Spinal cord (tissue), 9 donors: ENCODE measurements at regions not wholly inside any gene's neighbourhood (a gene's known extent, or its start where the extent isn't known, plus 50 kb on each side); places are given as distances from the start of the nearest gene placed in this dataset.

ENCODE experiments used
- DNase-seq, 6 donors: peaks; one replicate each; pipeline versions ENCODE4 v3.0.0 to v3.0.0-alpha.2; 2013 to 2015; ENCODE audit warnings: low spot score in 6 of 6, low read depth in 4 of 6
- H3K27ac ChIP-seq: one replicate; pipeline ENCODE4 v1.5.1; 2013; ENCODE audit warnings: low read depth, low read length, control low read depth
- H3K27me3 ChIP-seq: one replicate; pipeline ENCODE4 v1.6.1; 2013; ENCODE audit warnings: low read length; ENCODE audit not compliant: control insufficient read depth, insufficient read depth
- H3K36me3 ChIP-seq: one replicate; pipeline ENCODE4 v1.6.1; 2013; ENCODE audit warnings: low read length; ENCODE audit not compliant: control insufficient read depth, insufficient read depth
- H3K4me1 ChIP-seq: one replicate; pipeline ENCODE4 v1.6.1; 2013; ENCODE audit warnings: low read length; ENCODE audit not compliant: control insufficient read depth, insufficient read depth
- H3K4me3 ChIP-seq: one replicate; pipeline ENCODE4 v1.5.1; 2013; ENCODE audit warnings: low read depth, low read length, control low read depth
- H3K9me3 ChIP-seq: one replicate; pipeline ENCODE4 v1.6.1; 2013; ENCODE audit warnings: low read length; ENCODE audit not compliant: control insufficient read depth, insufficient read depth
- WGBS: methylation state at CpG from one replicate; pipeline ENCODE4 v1.1.5; 2013; ENCODE audit warnings: missing lambda C conversion rate; ENCODE audit not compliant: insufficient coverage; 5-methylcytosine and 5-hydroxymethylcytosine counted together
- donor health status: healthy.

GRCh38 chr5:84602371-84602771 lies 217.7 kb upstream of the EDIL3 start:
- H3K27me3 ChIP-seq = no peaks in the 10 kb centered on the region
- no peak overlapping the region for H3K4me3 ChIP-seq
- H3K9me3 ChIP-seq = no peaks in the 10 kb centered on the region
- DNase-seq = no peak
- no peaks in the 10 kb centered on the region for H3K36me3 ChIP-seq
- no peak overlapping the region for H3K27ac ChIP-seq
- no CpG with 5 or more reads among the region's 1 CpG for WGBS
- H3K4me1 ChIP-seq = no peaks in the 10 kb centered on the region

GRCh38 chr5:84599964-84600363 lies 215.3 kb upstream of the EDIL3 start:
- 89% methylated on average over 3 of the region's 3 CpGs for WGBS
- Histone ChIP-seq H3K4me1 (no peaks in the 10 kb centered on the region), H3K27me3 (no peaks in the 10 kb centered on the region), H3K9me3 (no peaks in the 10 kb centered on the region), H3K36me3 (no peaks in the 10 kb centered on the region), H3K4me3 (no peak overlapping the region), H3K27ac (no peak overlapping the region)
- DNase-seq = no peak

GRCh38 chr5:84597904-84598303 lies 213.2 kb upstream of the EDIL3 start:
- Histone ChIP-seq H3K27ac (no peak overlapping the region), H3K4me1 (no peaks in the 10 kb centered on the region), H3K9me3 (no peaks in the 10 kb centered on the region), H3K27me3 (no peaks in the 10 kb centered on the region), H3K4me3 (no peak overlapping the region), H3K36me3 (no peaks in the 10 kb centered on the region)
- no peak for DNase-seq
- 42% methylated on average over 2 of the region's 2 CpGs for WGBS

- no peaks in the 10 kb centered on the region for H3K4me1 ChIP-seq
- DNase-seq = no peak
- no peaks in the 10 kb centered on the region for H3K36me3 ChIP-seq
- no CpG with 5 or more reads among the region's 3 CpGs for WGBS
- H3K4me3 ChIP-seq = no peak overlapping the region
- H3K9me3 ChIP-seq = no peaks in the 10 kb centered on the region
- H3K27me3 ChIP-seq = no peaks in the 10 kb centered on the region
- no peak overlapping the region for H3K27ac ChIP-seq
Measured at GRCh38 chr5:84590629-84591028, 205.9 kb upstream of the EDIL3 start.

GRCh38 chr5:84589926-84590325 lies 205.2 kb upstream of the EDIL3 start:
- WGBS = no CpG with 5 or more reads among the region's 1 CpG
- no peaks in the 10 kb centered on the region for H3K4me1 ChIP-seq
- no peaks in the 10 kb centered on the region for H3K36me3 ChIP-seq
- H3K9me3 ChIP-seq = no peaks in the 10 kb centered on the region
- no peaks in the 10 kb centered on the region for H3K27me3 ChIP-seq
- no peak overlapping the region for H3K4me3 ChIP-seq
- no peak for DNase-seq
- H3K27ac ChIP-seq = no peak overlapping the region

GRCh38 chr5:84585218-84585617 lies 200.5 kb upstream of the EDIL3 start:
- WGBS = 40% methylated on average over 1 of the region's 5 CpGs
- Histone ChIP-seq H3K9me3 (no peaks in the 10 kb centered on the region), H3K27me3 (no peaks in the 10 kb centered on the region), H3K36me3 (no peaks in the 10 kb centered on the region), H3K4me3 (no peak overlapping the region), H3K4me1 (no peaks in the 10 kb centered on the region), H3K27ac (no peak overlapping the region)
- DNase-seq = no peak

- WGBS = 76% methylated on average over 3 of the region's 5 CpGs
- H3K27ac ChIP-seq = no peak overlapping the region
Measured at GRCh38 chr5:84578226-84578625, 193.5 kb upstream of the EDIL3 start.

GRCh38 chr5:84573017-84573712 lies 188.5 kb upstream of the EDIL3 start:
- no CpG with 5 or more reads among the region's 3 CpGs for WGBS
- Histone ChIP-seq H3K27ac (no peak overlapping the region), H3K27me3 (no peaks in the 10 kb centered on the region), H3K36me3 (no peaks in the 10 kb centered on the region), H3K4me1 (no peaks in the 10 kb centered on the region), H3K9me3 (no peaks in the 10 kb centered on the region), H3K4me3 (no peak overlapping the region)
- no peak for DNase-seq

More at GRCh38 chr5:84578226-84578625, 193.5 kb upstream of the EDIL3 start:
- H3K36me3 ChIP-seq = no peaks in the 10 kb centered on the region
- no peaks in the 10 kb centered on the region for H3K9me3 ChIP-seq
- DNase-seq = no peak
- no peaks in the 10 kb centered on the region for H3K27me3 ChIP-seq
- no peaks in the 10 kb centered on the region for H3K4me1 ChIP-seq
- H3K4me3 ChIP-seq = no peak overlapping the region

- H3K4me1 ChIP-seq = no peaks in the 10 kb centered on the region
- H3K27ac ChIP-seq = no peak overlapping the region
- no CpG with 5 or more reads among the region's 1 CpG for WGBS
- H3K36me3 ChIP-seq = no peaks in the 10 kb centered on the region
- no peaks in the 10 kb centered on the region for H3K9me3 ChIP-seq
- no peaks in the 10 kb centered on the region for H3K27me3 ChIP-seq
- no peak overlapping the region for H3K4me3 ChIP-seq
- no peak for DNase-seq
Measured at GRCh38 chr5:84569307-84569706, 184.6 kb upstream of the EDIL3 start.

GRCh38 chr5:84568171-84568570 lies 183.5 kb upstream of the EDIL3 start:
- Histone ChIP-seq H3K4me1 (peaks cover 6% of the 10 kb centered on the region), H3K9me3 (no peaks in the 10 kb centered on the region), H3K4me3 (no peak overlapping the region), H3K36me3 (no peaks in the 10 kb centered on the region), H3K27ac (no peak overlapping the region), H3K27me3 (no peaks in the 10 kb centered on the region)
- WGBS = no CpG with 5 or more reads among the region's 1 CpG
- DNase-seq = no peak
